C4-2B (cell line): ENCODE measurements at regions not wholly inside any gene's neighbourhood (a gene's known extent, or its start where the extent isn't known, plus 50 kb on each side); places are given as distances from the start of the nearest gene placed in this dataset.

Source experiments
- CTCF ChIP-seq: fragments of 450-650 bp; conservative IDR thresholded peaks from 2 replicates; pipeline ENCODE4 v1.5.1; 2017; ENCODE audit warnings: mild to moderate bottlenecking
- ZFX ChIP-seq: fragments of 450-650 bp; IDR thresholded peaks from 2 replicates; pipeline ENCODE4 v1.6.1; 2017

- TF ChIP-seq ZFX (no peak), CTCF (no peak)
Measured at GRCh38 chr20:12564979-12565378, 443.8 kb upstream of the SPTLC3 start.
